Activated CD4-positive, alpha-beta T cell treated with anti-CD3 and anti-CD28 coated beads, Interleukin-2, amount 10 ng/mL, durations not matched to agents 7 days and 5 days (primary cell): ENCODE measurements at regions not wholly inside any gene's neighbourhood (a gene's known extent, or its start where the extent isn't known, plus 50 kb on each side); places are given as distances from the start of the nearest gene placed in this dataset.

Experiments used
- CTCF ChIA-PET: fragments of 350-600 bp; sonication (Branson Sonifier 250); formaldehyde crosslinking; loops from one replicate; lab custom pipeline; 2021; ENCODE audit warnings: antibody characterized with exemption; lab: Charles Lee
- POLR2A ChIA-PET: fragments of 350-600 bp; sonication (Branson Sonifier 250); formaldehyde crosslinking; loops from one replicate; lab custom pipeline; 2021; ENCODE audit warnings: antibody characterized with exemption; lab: Charles Lee
- DNase-seq: peaks from one replicate; pipeline ENCODE4 v3.0.0-alpha.2; 2020
- H3K27ac Mint-ChIP-seq: one replicate; pipeline ENCODE4 v1.8.0; 2021; ENCODE audit warnings: mild to moderate bottlenecking, moderate library complexity, mixed read lengths
- H3K27me3 Mint-ChIP-seq: one replicate; pipeline ENCODE4 v1.8.0; 2021; ENCODE audit warnings: mixed read lengths
- H3K36me3 Mint-ChIP-seq: one replicate; pipeline ENCODE4 v1.8.0; 2021; ENCODE audit warnings: low read depth, mixed read lengths
- H3K4me1 Mint-ChIP-seq: one replicate; pipeline ENCODE4 v1.8.0; 2021; ENCODE audit warnings: mixed read lengths
- H3K4me3 Mint-ChIP-seq: one replicate; pipeline ENCODE4 v1.8.0; 2021; ENCODE audit warnings: mild to moderate bottlenecking, moderate library complexity, mixed read lengths
- H3K9me3 Mint-ChIP-seq: one replicate; pipeline ENCODE4 v1.8.0; 2021; ENCODE audit warnings: mixed read lengths

GRCh38 chr2:176668912-176669311 is 399.7 kb downstream of the MTX2 start:
- peaks cover 38% of the 10 kb centered on the region for H3K27me3 Mint-ChIP-seq
- no peaks in the 10 kb centered on the region for H3K36me3 Mint-ChIP-seq
- no peak overlapping the region for H3K27ac Mint-ChIP-seq
- ChIA-PET CTCF (no interaction called here), POLR2A (no interaction called here)
- DNase-seq = no peak
- no peaks in the 10 kb centered on the region for H3K4me1 Mint-ChIP-seq
- H3K4me3 Mint-ChIP-seq = no peak overlapping the region
- no peaks in the 10 kb centered on the region for H3K9me3 Mint-ChIP-seq

GRCh38 chr2:176669398-176670174 is 400.3 kb downstream of the MTX2 start:
- POLR2A ChIA-PET = interaction anchor here (0.6 kb wide), 1 partner anchor 303 kb away, joined by 3 read pairs; no protein-coding TSS in a partner anchor
- H3K36me3 Mint-ChIP-seq = no peaks in the 10 kb centered on the region
- CTCF ChIA-PET = no interaction called here

GRCh38 chr2:176675271-176675949 is 406.2 kb downstream of the MTX2 start:
- Mint-ChIP-seq H3K4me1 (no peaks in the 10 kb centered on the region), H3K27me3 (peaks cover 22% of the 10 kb centered on the region), H3K27ac (no peak overlapping the region), H3K4me3 (no peak overlapping the region), H3K36me3 (no peaks in the 10 kb centered on the region), H3K9me3 (no peaks in the 10 kb centered on the region)
- DNase-seq = no peak
- ChIA-PET CTCF (no interaction called here), POLR2A (no interaction called here)

More at GRCh38 chr2:176669398-176670174, 400.3 kb downstream of the MTX2 start:
- peaks cover 36% of the 10 kb centered on the region for H3K27me3 Mint-ChIP-seq
- no peak for DNase-seq
- H3K27ac Mint-ChIP-seq = no peak overlapping the region
- no peaks in the 10 kb centered on the region for H3K9me3 Mint-ChIP-seq
- H3K4me3 Mint-ChIP-seq = no peak overlapping the region
- H3K4me1 Mint-ChIP-seq = no peaks in the 10 kb centered on the region

- Mint-ChIP-seq H3K4me3 (no peak overlapping the region), H3K9me3 (no peaks in the 10 kb centered on the region), H3K36me3 (no peaks in the 10 kb centered on the region), H3K27me3 (peaks cover 30% of the 10 kb centered on the region), H3K27ac (no peak overlapping the region), H3K4me1 (no peaks in the 10 kb centered on the region)
- DNase-seq = no peak
- ChIA-PET CTCF (no interaction called here), POLR2A (no interaction called here)
Observed at GRCh38 chr2:176677746-176678265, 408.6 kb downstream of the MTX2 start.

GRCh38 chr2:176678571-176678970 is 409.3 kb downstream of the MTX2 start:
- no peak overlapping the region for H3K27ac Mint-ChIP-seq
- CTCF ChIA-PET = no interaction called here
- no peaks in the 10 kb centered on the region for H3K36me3 Mint-ChIP-seq
- H3K4me1 Mint-ChIP-seq = no peaks in the 10 kb centered on the region
- no peaks in the 10 kb centered on the region for H3K9me3 Mint-ChIP-seq
- H3K4me3 Mint-ChIP-seq = no peak overlapping the region
- DNase-seq = no peak
- H3K27me3 Mint-ChIP-seq = peaks cover 37% of the 10 kb centered on the region
- POLR2A ChIA-PET = no interaction called here

- ChIA-PET CTCF (no interaction called here), POLR2A (no interaction called here)
- H3K36me3 Mint-ChIP-seq = no peaks in the 10 kb centered on the region
- H3K27ac Mint-ChIP-seq = no peak overlapping the region
- no peak overlapping the region for H3K4me3 Mint-ChIP-seq
- H3K4me1 Mint-ChIP-seq = no peaks in the 10 kb centered on the region
- H3K9me3 Mint-ChIP-seq = no peaks in the 10 kb centered on the region
- H3K27me3 Mint-ChIP-seq = peaks cover 37% of the 10 kb centered on the region
- no peak for DNase-seq
Observed at GRCh38 chr2:176679061-176679669, 409.9 kb downstream of the MTX2 start.

GRCh38 chr2:176680916-176681516 is 411.8 kb downstream of the MTX2 start:
- no peak overlapping the region for H3K27ac Mint-ChIP-seq
- H3K4me1 Mint-ChIP-seq = no peaks in the 10 kb centered on the region
- peaks cover 48% of the 10 kb centered on the region for H3K27me3 Mint-ChIP-seq
- ChIA-PET CTCF (no interaction called here), POLR2A (no interaction called here)
- H3K36me3 Mint-ChIP-seq = no peaks in the 10 kb centered on the region
- DNase-seq = no peak
- H3K4me3 Mint-ChIP-seq = no peak overlapping the region
- no peaks in the 10 kb centered on the region for H3K9me3 Mint-ChIP-seq

GRCh38 chr2:176681584-176682115 is 412.4 kb downstream of the MTX2 start:
- ChIA-PET CTCF (no interaction called here), POLR2A (interaction anchor here (0.7 kb wide), 1 partner anchor 1513 kb away, joined by 3 read pairs; no protein-coding TSS in a partner anchor)
- Mint-ChIP-seq H3K4me1 (no peaks in the 10 kb centered on the region), H3K4me3 (no peak overlapping the region), H3K27ac (no peak overlapping the region), H3K36me3 (no peaks in the 10 kb centered on the region), H3K27me3 (peaks cover 50% of the 10 kb centered on the region), H3K9me3 (no peaks in the 10 kb centered on the region)
- no peak for DNase-seq

GRCh38 chr2:176682278-176682677 is 413.0 kb downstream of the MTX2 start:
- Mint-ChIP-seq H3K4me1 (no peaks in the 10 kb centered on the region), H3K9me3 (no peaks in the 10 kb centered on the region), H3K27me3 (peaks cover 50% of the 10 kb centered on the region), H3K36me3 (no peaks in the 10 kb centered on the region), H3K27ac (no peak overlapping the region), H3K4me3 (no peak overlapping the region)
- POLR2A ChIA-PET = interaction anchor here (0.7 kb wide), 1 partner anchor 1514 kb away, joined by 3 read pairs; no protein-coding TSS in a partner anchor
- DNase-seq = no peak
- CTCF ChIA-PET = no interaction called here

- no peaks in the 10 kb centered on the region for H3K4me1 Mint-ChIP-seq
- H3K9me3 Mint-ChIP-seq = no peaks in the 10 kb centered on the region
- ChIA-PET POLR2A (no interaction called here), CTCF (no interaction called here)
- peaks cover 47% of the 10 kb centered on the region for H3K27me3 Mint-ChIP-seq
- H3K4me3 Mint-ChIP-seq = no peak overlapping the region
- DNase-seq = no peak
- H3K36me3 Mint-ChIP-seq = no peaks in the 10 kb centered on the region
- H3K27ac Mint-ChIP-seq = no peak overlapping the region
Observed at GRCh38 chr2:176683618-176684111, 414.4 kb downstream of the MTX2 start.

- CTCF ChIA-PET = no interaction called here
- DNase-seq = no peak
- peaks cover 46% of the 10 kb centered on the region for H3K27me3 Mint-ChIP-seq
- POLR2A ChIA-PET = no interaction called here
- no peaks in the 10 kb centered on the region for H3K36me3 Mint-ChIP-seq
- H3K4me1 Mint-ChIP-seq = no peaks in the 10 kb centered on the region
- H3K4me3 Mint-ChIP-seq = no peak overlapping the region
- H3K9me3 Mint-ChIP-seq = no peaks in the 10 kb centered on the region
- no peak overlapping the region for H3K27ac Mint-ChIP-seq
Observed at GRCh38 chr2:176685908-176686307, 416.7 kb downstream of the MTX2 start.

GRCh38 chr2:176686328-176686727 is 417.1 kb downstream of the MTX2 start:
- no peak overlapping the region for H3K4me3 Mint-ChIP-seq
- H3K27ac Mint-ChIP-seq = no peak overlapping the region
- CTCF ChIA-PET = no interaction called here
- H3K36me3 Mint-ChIP-seq = no peaks in the 10 kb centered on the region
- no peak for DNase-seq
- H3K27me3 Mint-ChIP-seq = peaks cover 42% of the 10 kb centered on the region
- no peaks in the 10 kb centered on the region for H3K4me1 Mint-ChIP-seq
- POLR2A ChIA-PET = no interaction called here
- H3K9me3 Mint-ChIP-seq = no peaks in the 10 kb centered on the region
